Stomach (tissue), 4 donors: ENCODE measurements at regions not wholly inside any gene's neighbourhood (a gene's known extent, or its start where the extent isn't known, plus 50 kb on each side); places are given as distances from the start of the nearest gene placed in this dataset.
"Not testable (repeated sequence)": the region's sequence is repeated elsewhere in the genome, so short reads cannot be mapped to it uniquely, and the experiment has no call there.

Experiments used
- EP300 ChIP-seq: sonication (generic); formaldehyde crosslinking; IDR thresholded peaks from one replicate; pipeline ENCODE4 v1.6.1; 2017; ENCODE audit warnings: antibody characterized with exemption
- POLR2A ChIP-seq, 4 donors: fragments of 450-650 bp; IDR thresholded peaks; one replicate each; pipeline ENCODE4 v1.6.1; 2016; ENCODE audit warnings: antibody characterized with exemption in 4 of 4, control low read depth in 2 of 4, mild to moderate bottlenecking in 1 of 4, moderate library complexity in 1 of 4
- TF ChIP-seq, protein P1 (sequence below), 7 experiments: fragments of 450-650 bp in 4 of 7; fragments of 200-600 bp in 3 of 7; sonication (generic) in 3 of 7; IDR thresholded peaks; one replicate each; pipeline ENCODE4 v1.5.1; 2016 to 2019; ENCODE audit warnings: antibody characterized with exemption in 7 of 7, control low read depth in 2 of 7, mild to moderate bottlenecking in 1 of 7

DNA sequence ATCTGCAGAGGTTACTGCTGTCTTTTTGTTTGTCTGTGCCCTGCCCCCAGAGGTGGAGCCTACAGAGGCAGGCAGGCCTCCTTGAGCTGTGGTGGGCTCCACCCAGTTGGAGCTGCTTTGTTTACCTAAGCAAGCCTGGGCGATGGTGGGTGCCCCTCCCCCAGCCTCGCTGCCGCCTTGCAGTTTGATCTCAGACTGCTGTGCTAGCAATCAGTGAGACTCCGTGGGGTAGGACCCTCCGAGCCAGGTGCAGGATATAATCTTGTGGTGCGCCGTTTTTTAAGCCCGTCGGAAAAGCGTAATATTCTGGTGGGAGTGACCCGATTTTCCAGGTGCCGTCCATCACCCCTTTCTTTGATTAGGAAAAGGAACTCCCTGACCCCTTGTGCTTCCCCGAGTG is 211.4 kb downstream of the BTBD3 start:
- TF ChIP-seq, protein P1, sequence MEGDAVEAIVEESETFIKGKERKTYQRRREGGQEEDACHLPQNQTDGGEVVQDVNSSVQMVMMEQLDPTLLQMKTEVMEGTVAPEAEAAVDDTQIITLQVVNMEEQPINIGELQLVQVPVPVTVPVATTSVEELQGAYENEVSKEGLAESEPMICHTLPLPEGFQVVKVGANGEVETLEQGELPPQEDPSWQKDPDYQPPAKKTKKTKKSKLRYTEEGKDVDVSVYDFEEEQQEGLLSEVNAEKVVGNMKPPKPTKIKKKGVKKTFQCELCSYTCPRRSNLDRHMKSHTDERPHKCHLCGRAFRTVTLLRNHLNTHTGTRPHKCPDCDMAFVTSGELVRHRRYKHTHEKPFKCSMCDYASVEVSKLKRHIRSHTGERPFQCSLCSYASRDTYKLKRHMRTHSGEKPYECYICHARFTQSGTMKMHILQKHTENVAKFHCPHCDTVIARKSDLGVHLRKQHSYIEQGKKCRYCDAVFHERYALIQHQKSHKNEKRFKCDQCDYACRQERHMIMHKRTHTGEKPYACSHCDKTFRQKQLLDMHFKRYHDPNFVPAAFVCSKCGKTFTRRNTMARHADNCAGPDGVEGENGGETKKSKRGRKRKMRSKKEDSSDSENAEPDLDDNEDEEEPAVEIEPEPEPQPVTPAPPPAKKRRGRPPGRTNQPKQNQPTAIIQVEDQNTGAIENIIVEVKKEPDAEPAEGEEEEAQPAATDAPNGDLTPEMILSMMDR (IDR thresholded peaks at IDR 0.05), result not testable (repeated sequence)
- TF ChIP-seq POLR2A (IDR thresholded peaks at IDR 0.05); EP300: not testable (repeated sequence)
